Endothelial cell of umbilical vein (primary cell): ENCODE measurements at regions not wholly inside any gene's neighbourhood (a gene's known extent, or its start where the extent isn't known, plus 50 kb on each side); places are given as distances from the start of the nearest gene placed in this dataset.

Experiments used
- CTCF ChIP-seq, 2 donors: IDR thresholded peaks; 1 replicate in 1 of 2; 2 replicates in 1 of 2; pipeline ENCODE4 v1.5.1; 2011; ENCODE audit warnings: low read length in 2 of 2, mild to moderate bottlenecking in 2 of 2, moderate library complexity in 2 of 2, control low read depth in 1 of 2, inconsistent platforms in 1 of 2, low read depth in 1 of 2; ENCODE audit not compliant: insufficient read depth in 1 of 2; ENCODE audit errors: extremely low read depth in 1 of 2
- JUN ChIP-seq: IDR thresholded peaks from 2 replicates; pipeline ENCODE4 v1.6.1; 2011; ENCODE audit warnings: borderline replicate concordance, low read depth; ENCODE audit not compliant: insufficient read length, insufficient read depth
- POLR2A ChIP-seq: IDR thresholded peaks from 2 replicates; pipeline ENCODE4 v1.6.1; 2012; ENCODE audit warnings: low read depth, mild to moderate bottlenecking, control low read depth, low read length
- POLR2AphosphoS5 ChIP-seq: IDR thresholded peaks from 2 replicates; pipeline ENCODE4 v1.6.1; 2012; ENCODE audit warnings: low read depth, mild to moderate bottlenecking, control low read depth, low read length, moderate library complexity; ENCODE audit not compliant: insufficient read depth

GRCh38 chr1:219276049-219276738 lies 102.5 kb downstream of the LYPLAL1 start:
- TF ChIP-seq CTCF (IDR thresholded peaks at IDR 0.05; ENCODE audit: extremely low read depth in 1 of 2, insufficient read depth in 1 of 2, low read depth in 1 of 2, low read length in 2 of 2) (no peak), POLR2A (no peak), POLR2AphosphoS5 (no peak), JUN (no peak)
